Panc1 (cell line): ENCODE measurements at regions not wholly inside any gene's neighbourhood (a gene's known extent, or its start where the extent isn't known, plus 50 kb on each side); places are given as distances from the start of the nearest gene placed in this dataset.

ENCODE experiments used
- ATAC-seq: fragments of 200-7000 bp; cut with Tn5 transposase; 2 replicates; pipeline ENCODE4 v1.9.1; 2020; ENCODE audit warnings: mild to moderate bottlenecking, moderate library complexity
- BruUV-seq: library from RNA; stranded (reverse); fragments of 400-500 nt; replicated peaks from 2 replicates; lab custom pipeline; 2021; lab: Mats Ljungman, UMichigan
- CTCF ChIA-PET: fragments of 300-600 bp; sonication (Branson Sonifier 250); formaldehyde crosslinking; loops from one replicate; lab custom pipeline; 2022; ENCODE audit warnings: antibody characterized with exemption; lab: Charles Lee
- POLR2A ChIA-PET: fragments of 300-600 bp; sonication (Branson Sonifier 250); formaldehyde crosslinking; loops from one replicate; lab custom pipeline; 2022; ENCODE audit warnings: antibody characterized with exemption; lab: Charles Lee
- DNase-seq: peaks from one replicate; pipeline ENCODE4 v3.0.0-alpha.2; 2010; ENCODE audit warnings: low read depth, low spot score
- H3K27ac ChIP-seq: 2 replicates; pipeline ENCODE4 v1.5.1; 2011; ENCODE audit warnings: mild to moderate bottlenecking, low read length, inconsistent platforms
- H3K27me3 ChIP-seq: fragments of 200-500 bp; sonication (Bioruptor generic); 2 replicates; pipeline ENCODE4 v1.6.0; 2014; ENCODE audit warnings: low read length, inconsistent platforms; ENCODE audit not compliant: control insufficient read depth, insufficient read depth
- H3K36me3 ChIP-seq: fragments of 200-500 bp; sonication (Bioruptor generic); 2 replicates; pipeline ENCODE4 v1.5.1; 2014; ENCODE audit warnings: inconsistent platforms, mild to moderate bottlenecking, low read length, moderate library complexity; ENCODE audit not compliant: control insufficient read depth, insufficient read depth
- H3K4me1 ChIP-seq: 2 replicates; pipeline ENCODE4 v1.5.1; 2011; ENCODE audit warnings: inconsistent platforms, mild to moderate bottlenecking, low read length, moderate library complexity; ENCODE audit not compliant: control insufficient read depth, insufficient read depth
- H3K4me3 ChIP-seq, 2 experiments: 2 replicates each; pipeline ENCODE4 v1.5.1; 2011 to 2012; ENCODE audit warnings: low read depth in 2 of 2, low read length in 2 of 2, mild to moderate bottlenecking in 2 of 2, inconsistent platforms in 1 of 2, moderate library complexity in 1 of 2
- H3K9me3 ChIP-seq: fragments of 200-500 bp; sonication (Bioruptor generic); 2 replicates; pipeline ENCODE4 v1.5.1; 2014; ENCODE audit warnings: low read depth, mild to moderate bottlenecking, inconsistent platforms, low read length, moderate library complexity; ENCODE audit not compliant: control insufficient read depth, insufficient read depth
- POLR2AphosphoS5 ChIP-seq: IDR thresholded peaks from 2 replicates; pipeline ENCODE4 v1.6.1; 2012; ENCODE audit warnings: mild to moderate bottlenecking, low read depth, low read length, moderate library complexity
- SIN3A ChIP-seq: IDR thresholded peaks from 2 replicates; pipeline ENCODE4 v1.6.1; 2012; ENCODE audit warnings: low read depth, mild to moderate bottlenecking, low read length, moderate library complexity, borderline replicate concordance; ENCODE audit not compliant: insufficient read depth
- TCF7L2 ChIP-seq: IDR thresholded peaks from 2 replicates; pipeline ENCODE4 v1.6.1; 2011; ENCODE audit warnings: mild to moderate bottlenecking, low read depth, low read length, inconsistent platforms
- in situ Hi-C: cut with HindIII; loops from 2 replicates; pipeline ENCODE4 v1.10.0; 2016; ENCODE audit warnings: low sequenced_read_pairs, low pct_unique_long_range_greater_than_20kb
- intact Hi-C: fragments of 100-400 bp; cut with micrococcal nuclease; formaldehyde crosslinking; loops from one replicate; pipeline ENCODE4 v1.10.0; 2022; ENCODE audit not compliant: unreplicated experiment
- TF ChIP-seq, protein P1 (sequence below): fragments of 450-650 bp; IDR thresholded peaks from 2 replicates; pipeline ENCODE4 v1.5.1; 2017; ENCODE audit warnings: mild to moderate bottlenecking
- TF ChIP-seq, protein P2 (sequence below), 2 experiments: IDR thresholded peaks; 2 replicates each; pipeline ENCODE4 v1.6.1; 2011 to 2012; ENCODE audit warnings: low read depth in 2 of 2, control low read depth in 1 of 2, low read length in 1 of 2, mild to moderate bottlenecking in 1 of 2, moderate library complexity in 1 of 2; ENCODE audit not compliant: insufficient read depth in 1 of 2

DNA sequence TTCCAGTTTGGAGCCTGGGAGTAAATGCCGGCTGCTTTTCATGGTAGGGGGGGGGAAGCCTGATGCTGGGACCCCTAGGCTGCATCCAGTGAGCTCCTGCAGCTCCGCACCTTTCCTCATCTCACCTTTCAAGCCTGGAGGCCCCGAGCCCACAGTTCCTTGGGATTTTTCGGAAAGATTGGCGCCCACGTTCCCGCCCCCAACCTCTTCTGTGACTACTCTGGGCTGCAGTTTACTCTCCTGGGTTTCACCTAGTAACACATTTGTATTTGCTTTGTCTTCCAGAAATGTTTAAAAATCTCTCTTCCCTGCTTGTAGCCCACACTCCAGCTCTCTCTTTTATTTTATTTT is 51.9 kb upstream of the SPATA13 start:
- DNase-seq: no peak
- in situ Hi-C loops: no loop called here
- H3K4me1 ChIP-seq: no peaks in the 10 kb centered on the region
- no peak overlapping the region for H3K27ac ChIP-seq
- H3K4me3 ChIP-seq: no peak overlapping the region
- intact Hi-C loops: no loop called here
- H3K9me3 ChIP-seq: no peaks in the 10 kb centered on the region
- H3K36me3 ChIP-seq: no peaks in the 10 kb centered on the region
- no peaks in the 10 kb centered on the region for H3K27me3 ChIP-seq
- CTCF ChIA-PET: no interaction called here
- no peak for ATAC-seq
- POLR2A ChIA-PET: no interaction called here
- no TSS peak for BruUV-seq
- no peak for TF ChIP-seq POLR2AphosphoS5
- TF ChIP-seq TCF7L2: no peak
- TF ChIP-seq, protein P1, sequence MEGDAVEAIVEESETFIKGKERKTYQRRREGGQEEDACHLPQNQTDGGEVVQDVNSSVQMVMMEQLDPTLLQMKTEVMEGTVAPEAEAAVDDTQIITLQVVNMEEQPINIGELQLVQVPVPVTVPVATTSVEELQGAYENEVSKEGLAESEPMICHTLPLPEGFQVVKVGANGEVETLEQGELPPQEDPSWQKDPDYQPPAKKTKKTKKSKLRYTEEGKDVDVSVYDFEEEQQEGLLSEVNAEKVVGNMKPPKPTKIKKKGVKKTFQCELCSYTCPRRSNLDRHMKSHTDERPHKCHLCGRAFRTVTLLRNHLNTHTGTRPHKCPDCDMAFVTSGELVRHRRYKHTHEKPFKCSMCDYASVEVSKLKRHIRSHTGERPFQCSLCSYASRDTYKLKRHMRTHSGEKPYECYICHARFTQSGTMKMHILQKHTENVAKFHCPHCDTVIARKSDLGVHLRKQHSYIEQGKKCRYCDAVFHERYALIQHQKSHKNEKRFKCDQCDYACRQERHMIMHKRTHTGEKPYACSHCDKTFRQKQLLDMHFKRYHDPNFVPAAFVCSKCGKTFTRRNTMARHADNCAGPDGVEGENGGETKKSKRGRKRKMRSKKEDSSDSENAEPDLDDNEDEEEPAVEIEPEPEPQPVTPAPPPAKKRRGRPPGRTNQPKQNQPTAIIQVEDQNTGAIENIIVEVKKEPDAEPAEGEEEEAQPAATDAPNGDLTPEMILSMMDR: no peak
- TF ChIP-seq, protein P2, sequence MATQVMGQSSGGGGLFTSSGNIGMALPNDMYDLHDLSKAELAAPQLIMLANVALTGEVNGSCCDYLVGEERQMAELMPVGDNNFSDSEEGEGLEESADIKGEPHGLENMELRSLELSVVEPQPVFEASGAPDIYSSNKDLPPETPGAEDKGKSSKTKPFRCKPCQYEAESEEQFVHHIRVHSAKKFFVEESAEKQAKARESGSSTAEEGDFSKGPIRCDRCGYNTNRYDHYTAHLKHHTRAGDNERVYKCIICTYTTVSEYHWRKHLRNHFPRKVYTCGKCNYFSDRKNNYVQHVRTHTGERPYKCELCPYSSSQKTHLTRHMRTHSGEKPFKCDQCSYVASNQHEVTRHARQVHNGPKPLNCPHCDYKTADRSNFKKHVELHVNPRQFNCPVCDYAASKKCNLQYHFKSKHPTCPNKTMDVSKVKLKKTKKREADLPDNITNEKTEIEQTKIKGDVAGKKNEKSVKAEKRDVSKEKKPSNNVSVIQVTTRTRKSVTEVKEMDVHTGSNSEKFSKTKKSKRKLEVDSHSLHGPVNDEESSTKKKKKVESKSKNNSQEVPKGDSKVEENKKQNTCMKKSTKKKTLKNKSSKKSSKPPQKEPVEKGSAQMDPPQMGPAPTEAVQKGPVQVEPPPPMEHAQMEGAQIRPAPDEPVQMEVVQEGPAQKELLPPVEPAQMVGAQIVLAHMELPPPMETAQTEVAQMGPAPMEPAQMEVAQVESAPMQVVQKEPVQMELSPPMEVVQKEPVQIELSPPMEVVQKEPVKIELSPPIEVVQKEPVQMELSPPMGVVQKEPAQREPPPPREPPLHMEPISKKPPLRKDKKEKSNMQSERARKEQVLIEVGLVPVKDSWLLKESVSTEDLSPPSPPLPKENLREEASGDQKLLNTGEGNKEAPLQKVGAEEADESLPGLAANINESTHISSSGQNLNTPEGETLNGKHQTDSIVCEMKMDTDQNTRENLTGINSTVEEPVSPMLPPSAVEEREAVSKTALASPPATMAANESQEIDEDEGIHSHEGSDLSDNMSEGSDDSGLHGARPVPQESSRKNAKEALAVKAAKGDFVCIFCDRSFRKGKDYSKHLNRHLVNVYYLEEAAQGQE (IDR thresholded peaks at IDR 0.05; ENCODE audit: insufficient read depth in 1 of 2, low read depth in 2 of 2, low read length in 1 of 2): no peak
- TF ChIP-seq SIN3A: no peak

DNA sequence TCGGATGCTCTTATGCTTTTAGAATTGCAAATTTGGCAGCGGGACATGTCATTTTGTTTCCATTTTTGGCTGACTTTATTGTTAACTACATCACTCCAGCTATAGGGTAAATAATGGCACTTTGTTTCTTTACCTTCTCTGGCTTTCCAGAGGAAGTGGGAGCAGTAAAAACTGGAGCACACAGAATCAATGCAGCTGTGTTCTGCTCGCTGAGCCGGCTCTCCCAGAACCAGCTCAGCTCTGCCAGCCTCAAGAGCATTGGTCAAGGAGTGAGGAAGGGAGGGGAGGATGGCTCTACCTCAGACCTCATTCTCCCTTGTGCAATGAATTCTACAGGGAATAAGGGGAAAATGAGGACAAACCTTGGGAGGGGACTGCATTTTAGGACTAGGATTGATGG is 50.5 kb upstream of the SPATA13 start:
- DNase-seq: no peak
- CTCF ChIA-PET: no interaction called here
- ATAC-seq: no peak
- Histone ChIP-seq H3K27me3 (no peaks in the 10 kb centered on the region), H3K4me1 (no peaks in the 10 kb centered on the region), H3K4me3 (no peak overlapping the region), H3K36me3 (no peaks in the 10 kb centered on the region), H3K9me3 (no peaks in the 10 kb centered on the region), H3K27ac (no peak overlapping the region)
- intact Hi-C loops (no loop called here), in situ Hi-C loops (no loop called here)
- no peak for TF ChIP-seq TCF7L2
- TF ChIP-seq, protein P1: no peak
- TF ChIP-seq POLR2AphosphoS5: no peak
- TF ChIP-seq, protein P2 (IDR thresholded peaks at IDR 0.05; ENCODE audit: insufficient read depth in 1 of 2, low read depth in 2 of 2, low read length in 1 of 2): no peak
- TF ChIP-seq SIN3A: no peak
- POLR2A ChIA-PET: no interaction called here
- BruUV-seq: no TSS peak
